HFFc6 (cell line): ENCODE measurements at regions not wholly inside any gene's neighbourhood (a gene's known extent, or its start where the extent isn't known, plus 50 kb on each side); places are given as distances from the start of the nearest gene placed in this dataset.

Experiments
- DNase-seq: peaks from one replicate; pipeline ENCODE4 v3.0.0-alpha.2; 2018
- H3K27ac Mint-ChIP-seq: 2 replicates; pipeline ENCODE4 v1.8.0; 2020; ENCODE audit warnings: mild to moderate bottlenecking, mixed read lengths
- H3K27me3 Mint-ChIP-seq: 2 replicates; pipeline ENCODE4 v1.8.0; 2021; ENCODE audit warnings: mild to moderate bottlenecking, moderate library complexity, mixed read lengths; ENCODE audit not compliant: insufficient read depth
- H3K36me3 Mint-ChIP-seq: 2 replicates; pipeline ENCODE4 v1.8.0; 2021; ENCODE audit warnings: low read depth, mixed read lengths
- H3K4me1 Mint-ChIP-seq: 2 replicates; pipeline ENCODE4 v1.8.0; 2020; ENCODE audit warnings: low read depth, mixed read lengths
- H3K4me3 Mint-ChIP-seq: 2 replicates; pipeline ENCODE4 v1.8.0; 2020; ENCODE audit warnings: mild to moderate bottlenecking, moderate library complexity, mixed read lengths
- H3K9me3 Mint-ChIP-seq: 2 replicates; pipeline ENCODE4 v1.8.0; 2020; ENCODE audit warnings: mild to moderate bottlenecking, mixed read lengths
- CTCF ChIP-seq: fragments of 200-600 bp; sonication (generic); IDR thresholded peaks from 2 replicates; pipeline ENCODE4 v1.5.0; 2021; ENCODE audit warnings: antibody characterized with exemption, mild to moderate bottlenecking

- Mint-ChIP-seq H3K4me1 (peaks cover 11% of the 10 kb centered on the region), H3K9me3 (no peaks in the 10 kb centered on the region), H3K4me3 (no peak overlapping the region), H3K27me3 (no peaks in the 10 kb centered on the region), H3K36me3 (no peaks in the 10 kb centered on the region), H3K27ac (no peak overlapping the region)
- no peak for TF ChIP-seq CTCF
- DNase-seq: no peak
Measured at GRCh38 chr4:114173968-114174367, 194.5 kb upstream of the ARSJ start.

DNA sequence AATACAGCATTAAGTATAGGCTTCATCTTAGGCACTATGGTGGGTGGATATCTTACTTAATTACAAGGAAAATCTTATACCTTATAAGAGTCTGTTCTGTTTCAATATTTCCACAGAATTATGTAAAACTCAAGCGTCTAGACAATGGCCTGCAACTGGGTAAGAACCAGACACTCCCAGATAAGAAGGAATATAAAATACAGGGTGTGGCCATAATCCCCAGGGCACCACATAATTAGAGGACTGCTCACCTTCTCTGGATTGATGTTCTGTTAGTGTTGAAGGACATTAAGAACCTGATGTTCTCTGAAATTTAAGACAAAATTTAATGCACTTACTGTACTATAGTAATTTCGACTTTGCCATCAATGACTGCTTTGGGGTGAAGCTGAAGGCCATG is 198.2 kb upstream of the ARSJ start:
- Mint-ChIP-seq H3K36me3 (peaks cover 7% of the 10 kb centered on the region), H3K27me3 (no peaks in the 10 kb centered on the region; the same call in 1 of the 2 replicates), H3K4me3 (no peak overlapping the region), H3K9me3 (peaks cover 7% of the 10 kb centered on the region), H3K4me1 (peaks cover 28% of the 10 kb centered on the region), H3K27ac (no peak overlapping the region)
- TF ChIP-seq CTCF: no peak
- no peak for DNase-seq

DNA sequence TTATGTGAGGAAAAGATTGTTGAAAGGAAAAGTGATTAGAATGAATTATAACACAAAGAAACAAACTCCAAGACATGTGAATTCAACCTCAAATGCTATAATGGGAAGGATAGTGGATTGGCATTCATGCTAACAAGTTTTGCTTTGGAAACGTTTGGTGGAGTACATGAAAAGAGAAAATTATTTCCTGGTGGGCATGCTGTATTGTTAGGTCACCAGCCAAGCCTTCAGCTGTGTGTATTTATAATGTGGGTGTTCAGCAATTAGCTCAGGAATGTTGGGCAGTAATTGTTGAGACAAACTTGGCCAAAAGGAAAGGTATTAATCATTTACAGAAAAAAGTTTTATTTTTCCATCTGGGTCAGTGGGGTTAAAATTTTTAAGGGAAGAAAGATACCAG is 198.9 kb upstream of the ARSJ start:
- H3K4me1 Mint-ChIP-seq: peaks cover 28% of the 10 kb centered on the region
- TF ChIP-seq CTCF: no peak
- H3K4me3 Mint-ChIP-seq: no peak overlapping the region
- H3K9me3 Mint-ChIP-seq: peaks cover 12% of the 10 kb centered on the region
- no peak for DNase-seq
- H3K27me3 Mint-ChIP-seq: no peaks in the 10 kb centered on the region; the same call in 1 of the 2 replicates
- peaks cover 15% of the 10 kb centered on the region for H3K36me3 Mint-ChIP-seq
- H3K27ac Mint-ChIP-seq: no peak overlapping the region

DNA sequence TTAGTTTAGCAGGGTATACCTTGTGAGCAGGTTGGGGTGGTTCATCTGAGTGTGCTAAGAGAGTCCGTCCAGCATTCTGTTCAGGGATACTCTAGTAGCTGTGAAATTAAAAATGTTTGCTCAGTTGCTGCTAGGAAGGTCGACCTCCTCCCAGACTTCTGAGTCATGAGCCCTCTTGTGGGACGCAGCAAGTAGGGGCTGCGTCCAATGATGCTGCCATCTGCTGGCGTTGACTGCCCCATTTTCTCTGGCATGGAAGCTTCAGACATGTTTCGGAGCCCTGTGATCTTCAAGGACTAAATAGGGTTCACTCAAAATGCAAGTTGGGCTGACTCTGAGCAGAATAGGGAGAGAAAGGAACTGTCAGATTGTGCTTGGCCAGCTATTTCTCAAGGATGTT is 201.0 kb upstream of the ARSJ start:
- Mint-ChIP-seq H3K4me1 (peaks cover 28% of the 10 kb centered on the region), H3K27ac (no peak overlapping the region), H3K4me3 (peak overlapping the region; percentile 11), H3K27me3 (no peaks in the 10 kb centered on the region; the same call in 1 of the 2 replicates), H3K9me3 (peaks cover 22% of the 10 kb centered on the region), H3K36me3 (peaks cover 26% of the 10 kb centered on the region)
- DNase-seq: peak; percentile 75
- peak; percentile 88 for TF ChIP-seq CTCF

DNA sequence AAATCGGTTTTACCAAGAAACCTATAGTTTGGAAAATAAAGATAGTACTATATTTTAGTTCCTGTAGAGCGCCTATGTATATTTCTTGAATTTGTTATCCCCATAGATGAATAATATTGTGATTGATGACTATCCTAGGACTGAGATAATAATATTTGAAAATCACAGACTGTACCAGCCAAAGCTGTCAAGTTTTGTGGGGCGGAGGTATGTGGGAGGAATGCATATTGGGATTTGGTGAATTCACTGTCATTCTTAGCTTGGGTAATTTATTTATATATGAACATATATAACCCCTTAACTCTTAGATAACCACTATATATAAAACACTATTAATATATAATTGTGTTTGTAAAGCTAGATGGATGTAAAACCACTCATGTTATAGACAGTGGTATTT is 205.5 kb upstream of the ARSJ start:
- no peak for TF ChIP-seq CTCF
- peaks cover 22% of the 10 kb centered on the region for H3K9me3 Mint-ChIP-seq
- H3K27ac Mint-ChIP-seq: no peak overlapping the region
- peaks cover 26% of the 10 kb centered on the region for H3K36me3 Mint-ChIP-seq
- DNase-seq: no peak
- no peaks in the 10 kb centered on the region; the same call in 1 of the 2 replicates for H3K27me3 Mint-ChIP-seq
- peaks cover 14% of the 10 kb centered on the region for H3K4me1 Mint-ChIP-seq
- no peak overlapping the region for H3K4me3 Mint-ChIP-seq

GRCh38 chr4:114187592-114187991 is 208.1 kb upstream of the ARSJ start:
- no peaks in the 10 kb centered on the region for H3K4me1 Mint-ChIP-seq
- no peaks in the 10 kb centered on the region for H3K27me3 Mint-ChIP-seq
- peaks cover 19% of the 10 kb centered on the region for H3K36me3 Mint-ChIP-seq
- H3K27ac Mint-ChIP-seq: no peak overlapping the region
- no peak for TF ChIP-seq CTCF
- H3K4me3 Mint-ChIP-seq: no peak overlapping the region
- no peak for DNase-seq
- peaks cover 16% of the 10 kb centered on the region for H3K9me3 Mint-ChIP-seq
